H9 (cell line): ENCODE measurements at regions not wholly inside any gene's neighbourhood (a gene's known extent, or its start where the extent isn't known, plus 50 kb on each side); places are given as distances from the start of the nearest gene placed in this dataset.

Experiments
- DNase-seq: peaks from one replicate; pipeline ENCODE4 v3.0.0-alpha.2; 2017
- H2AFZ ChIP-seq: one replicate; pipeline ENCODE4 v1.6.1; 2013; ENCODE audit warnings: mild to moderate bottlenecking, low read length, control low read depth, moderate library complexity
- H2AK5ac ChIP-seq: 2 replicates; pipeline ENCODE4 v1.6.1; 2013; ENCODE audit warnings: low read length, control low read depth, mixed read lengths; ENCODE audit not compliant: insufficient read length
- H2BK120ac ChIP-seq: one replicate; pipeline ENCODE4 v1.6.1; 2013; ENCODE audit warnings: low read depth, mild to moderate bottlenecking, low read length, control low read depth, inconsistent platforms; ENCODE audit not compliant: poor library complexity, severe bottlenecking
- H2BK12ac ChIP-seq: 2 replicates; pipeline ENCODE4 v1.6.1; 2013; ENCODE audit warnings: low read length, control low read depth, mixed read lengths, low read depth; ENCODE audit not compliant: insufficient read length
- H2BK15ac ChIP-seq: 2 replicates; pipeline ENCODE4 v1.6.1; 2013; ENCODE audit warnings: low read depth, low read length, control low read depth
- H2BK20ac ChIP-seq: one replicate; pipeline ENCODE4 v1.6.1; 2013; ENCODE audit warnings: low read depth, mild to moderate bottlenecking, low read length, control low read depth, inconsistent platforms; ENCODE audit not compliant: poor library complexity, severe bottlenecking
- H2BK5ac ChIP-seq: 2 replicates; pipeline ENCODE4 v1.6.1; 2013; ENCODE audit warnings: low read length, control low read depth, mixed read lengths; ENCODE audit not compliant: insufficient read length
- H3K14ac ChIP-seq: 2 replicates; pipeline ENCODE4 v1.6.1; 2013; ENCODE audit warnings: low read length, control low read depth; ENCODE audit not compliant: insufficient read depth
- H3K18ac ChIP-seq: 2 replicates; pipeline ENCODE4 v1.6.1; 2013; ENCODE audit warnings: low read depth, mild to moderate bottlenecking, mixed read lengths, low read length, control low read depth; ENCODE audit not compliant: insufficient read length
- H3K23ac ChIP-seq: 2 replicates; pipeline ENCODE4 v1.6.1; 2013; ENCODE audit warnings: low read length, control low read depth, mixed read lengths, low read depth; ENCODE audit not compliant: insufficient read length
- H3K23me2 ChIP-seq: 2 replicates; pipeline ENCODE4 v1.6.1; 2013; ENCODE audit warnings: low read depth, mild to moderate bottlenecking, mixed read lengths, low read length, control low read depth; ENCODE audit not compliant: insufficient read length, poor library complexity, severe bottlenecking
- H3K27ac ChIP-seq: 2 replicates; pipeline ENCODE4 v1.5.1; 2013; ENCODE audit warnings: low read length, control low read depth, mixed read lengths, low read depth; ENCODE audit not compliant: insufficient read length
- H3K27me3 ChIP-seq: 2 replicates; pipeline ENCODE4 v1.6.1; 2013; ENCODE audit warnings: low read length, control low read depth, inconsistent platforms; ENCODE audit not compliant: insufficient read depth
- H3K4ac ChIP-seq: 2 replicates; pipeline ENCODE4 v1.6.1; 2013; ENCODE audit warnings: low read depth, mild to moderate bottlenecking, control low read depth, inconsistent platforms, low read length, moderate library complexity
- H3K4me1 ChIP-seq: 2 replicates; pipeline ENCODE4 v1.6.1; 2013; ENCODE audit warnings: low read length, control low read depth, inconsistent platforms; ENCODE audit not compliant: insufficient read depth
- H3K4me2 ChIP-seq: 2 replicates; pipeline ENCODE4 v1.6.1; 2013; ENCODE audit warnings: low read length, control low read depth, mixed read lengths; ENCODE audit not compliant: insufficient read length, insufficient read depth
- H3K56ac ChIP-seq: 2 replicates; pipeline ENCODE4 v1.6.1; 2013; ENCODE audit warnings: low read depth, mild to moderate bottlenecking, mixed read lengths, low read length, control low read depth; ENCODE audit not compliant: insufficient read length
- H3K79me1 ChIP-seq: 2 replicates; pipeline ENCODE4 v1.6.1; 2013; ENCODE audit warnings: low read depth, mild to moderate bottlenecking, moderate library complexity, low read length, control low read depth, inconsistent platforms; ENCODE audit not compliant: insufficient read depth, poor library complexity, severe bottlenecking
- H3K79me2 ChIP-seq: 2 replicates; pipeline ENCODE4 v1.6.1; 2013; ENCODE audit warnings: low read length, control low read depth, inconsistent platforms; ENCODE audit not compliant: insufficient read depth
- H3K9ac ChIP-seq: 2 replicates; pipeline ENCODE4 v1.6.1; 2013; ENCODE audit warnings: low read length, control low read depth, mixed read lengths; ENCODE audit not compliant: insufficient read length; ENCODE audit errors: extremely low read depth
- H3K9me3 ChIP-seq: one replicate; pipeline ENCODE4 v1.6.1; 2013; ENCODE audit warnings: low read depth, low read length, inconsistent platforms; ENCODE audit not compliant: control insufficient read depth
- H3T11ph ChIP-seq: one replicate; pipeline ENCODE4 v1.6.1; 2013; ENCODE audit warnings: mild to moderate bottlenecking, low read length, control low read depth, inconsistent platforms
- H4K20me1 ChIP-seq: one replicate; pipeline ENCODE4 v1.6.1; 2013; ENCODE audit not compliant: control insufficient read depth, insufficient read length, insufficient read depth
- H4K5ac ChIP-seq: 2 replicates; pipeline ENCODE4 v1.6.1; 2013; ENCODE audit warnings: low read depth, mild to moderate bottlenecking, mixed read lengths, low read length, control low read depth; ENCODE audit not compliant: insufficient read length
- H4K8ac ChIP-seq: replicated peaks from 2 replicates; pipeline ENCODE4 v1.6.1; 2013; ENCODE audit warnings: low read length, control low read depth, mixed read lengths, low read depth; ENCODE audit not compliant: insufficient read length
- H4K91ac ChIP-seq: 2 replicates; pipeline ENCODE4 v1.6.1; 2013; ENCODE audit warnings: low read depth, mild to moderate bottlenecking, moderate library complexity, mixed read lengths, low read length, control low read depth; ENCODE audit not compliant: insufficient read length
- H3K27ac Mint-ChIP-seq, 3 experiments: 2 replicates in 2 of 3; 3 replicates in 1 of 3; pipeline ENCODE4 v1.8.0; 2020 to 2021; ENCODE audit warnings: mixed read lengths in 3 of 3, mild to moderate bottlenecking in 1 of 3, moderate library complexity in 1 of 3
- H3K27me3 Mint-ChIP-seq: 2 replicates; pipeline ENCODE4 v1.8.0; 2021; ENCODE audit warnings: low read depth, mild to moderate bottlenecking, moderate library complexity, mixed read lengths
- H3K36me3 Mint-ChIP-seq, 3 experiments: 2 replicates in 2 of 3; 3 replicates in 1 of 3; pipeline ENCODE4 v1.8.0; 2020 to 2021; ENCODE audit warnings: low read depth in 3 of 3, mixed read lengths in 3 of 3; ENCODE audit not compliant: insufficient read depth in 1 of 3
- H3K4me1 Mint-ChIP-seq, 2 experiments: 2 replicates each; pipeline ENCODE4 v1.8.0; 2020; ENCODE audit warnings: mixed read lengths in 2 of 2
- H3K4me3 Mint-ChIP-seq, 2 experiments: 2 replicates in 1 of 2; 3 replicates in 1 of 2; pipeline ENCODE4 v1.8.0; 2020 to 2021; ENCODE audit warnings: mild to moderate bottlenecking in 2 of 2, mixed read lengths in 2 of 2, moderate library complexity in 1 of 2
- H3K9me3 Mint-ChIP-seq, 2 experiments: 2 replicates in 1 of 2; 3 replicates in 1 of 2; pipeline ENCODE4 v1.8.0; 2020; ENCODE audit warnings: mild to moderate bottlenecking in 2 of 2, mixed read lengths in 2 of 2, moderate library complexity in 1 of 2
- WGBS: extraction: QIAGEN DNeasy Blood & Tissue Kit; methylation state at CpG from one replicate; pipeline ENCODE4 v1.1.7; 2013; ENCODE audit warnings: missing lambda C conversion rate, low lambda C conversion rate, mixed read lengths; ENCODE audit not compliant: insufficient read length; ENCODE audit errors: extremely low coverage; 5-methylcytosine and 5-hydroxymethylcytosine counted together
- TF ChIP-seq, protein P1 (sequence below): fragments of 200-600 bp; sonication (generic); conservative IDR thresholded peaks from 3 replicates; pipeline ENCODE4 v1.8.0; 2021; ENCODE audit warnings: antibody characterized with exemption, mild to moderate bottlenecking

DNA sequence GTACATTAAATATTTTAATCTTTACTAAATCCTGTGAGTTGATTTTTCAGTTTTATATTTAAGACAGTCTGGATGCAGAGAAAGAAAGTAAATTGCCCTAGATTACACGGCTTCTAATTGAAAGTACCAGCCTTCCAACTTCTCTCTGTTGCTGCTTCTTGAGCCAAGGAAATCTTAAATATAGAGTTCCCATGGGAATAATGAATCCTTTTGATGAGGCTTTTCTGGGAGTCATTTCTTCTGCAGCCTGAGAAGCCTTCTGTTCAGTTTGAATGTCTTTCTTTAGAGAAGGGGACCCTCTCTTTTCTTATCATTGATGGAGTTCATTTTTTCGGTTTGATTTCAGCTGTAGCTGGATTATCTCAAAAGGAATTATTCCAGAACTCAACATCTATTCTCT lies 317.3 kb upstream of the PTPRD start:
- no peaks in the 10 kb centered on the region for H3K79me2 ChIP-seq
- H2BK120ac ChIP-seq, result no peak overlapping the region
- no peak overlapping the region for H3K27ac ChIP-seq
- no peak overlapping the region for H3K4me2 ChIP-seq
- Mint-ChIP-seq H3K4me3 (no peak overlapping the region), H3K4me1 (peaks cover 0 to under 1% of the 10 kb centered on the region in 2 experiments; a peak in 1 of 4 replicates), H3K9me3 (no peaks in the 10 kb centered on the region), H3K27ac (no peak overlapping the region), H3K27me3 (no peaks in the 10 kb centered on the region), H3K36me3 (no peaks in the 10 kb centered on the region)
- H3K23me2 ChIP-seq, result no peaks in the 10 kb centered on the region
- H4K5ac ChIP-seq, result no peak overlapping the region
- no peak overlapping the region for H3K14ac ChIP-seq
- no peaks in the 10 kb centered on the region for H3K79me1 ChIP-seq
- no peak overlapping the region for H3K9ac ChIP-seq
- no peak overlapping the region for H4K8ac ChIP-seq
- no peaks in the 10 kb centered on the region for H3K4me1 ChIP-seq
- H3K18ac ChIP-seq, result no peak overlapping the region
- H2BK5ac ChIP-seq, result no peak overlapping the region
- H2AFZ ChIP-seq, result no peak overlapping the region
- no peak overlapping the region for H2BK20ac ChIP-seq
- no peaks in the 10 kb centered on the region for H3K27me3 ChIP-seq
- no peaks in the 10 kb centered on the region for H4K20me1 ChIP-seq
- WGBS, result no CpG with 5 or more reads among the region's 2 CpGs
- no peak overlapping the region for H2BK12ac ChIP-seq
- no peak overlapping the region for H2BK15ac ChIP-seq
- H3K23ac ChIP-seq, result no peak overlapping the region
- no peak overlapping the region for H3T11ph ChIP-seq
- no peak overlapping the region for H3K56ac ChIP-seq
- no peak overlapping the region for H3K4ac ChIP-seq
- H3K9me3 ChIP-seq, result no peaks in the 10 kb centered on the region
- DNase-seq, result no peak
- H4K91ac ChIP-seq, result no peak overlapping the region
- TF ChIP-seq, protein P1, sequence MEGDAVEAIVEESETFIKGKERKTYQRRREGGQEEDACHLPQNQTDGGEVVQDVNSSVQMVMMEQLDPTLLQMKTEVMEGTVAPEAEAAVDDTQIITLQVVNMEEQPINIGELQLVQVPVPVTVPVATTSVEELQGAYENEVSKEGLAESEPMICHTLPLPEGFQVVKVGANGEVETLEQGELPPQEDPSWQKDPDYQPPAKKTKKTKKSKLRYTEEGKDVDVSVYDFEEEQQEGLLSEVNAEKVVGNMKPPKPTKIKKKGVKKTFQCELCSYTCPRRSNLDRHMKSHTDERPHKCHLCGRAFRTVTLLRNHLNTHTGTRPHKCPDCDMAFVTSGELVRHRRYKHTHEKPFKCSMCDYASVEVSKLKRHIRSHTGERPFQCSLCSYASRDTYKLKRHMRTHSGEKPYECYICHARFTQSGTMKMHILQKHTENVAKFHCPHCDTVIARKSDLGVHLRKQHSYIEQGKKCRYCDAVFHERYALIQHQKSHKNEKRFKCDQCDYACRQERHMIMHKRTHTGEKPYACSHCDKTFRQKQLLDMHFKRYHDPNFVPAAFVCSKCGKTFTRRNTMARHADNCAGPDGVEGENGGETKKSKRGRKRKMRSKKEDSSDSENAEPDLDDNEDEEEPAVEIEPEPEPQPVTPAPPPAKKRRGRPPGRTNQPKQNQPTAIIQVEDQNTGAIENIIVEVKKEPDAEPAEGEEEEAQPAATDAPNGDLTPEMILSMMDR, result no peak
- no peak overlapping the region for H2AK5ac ChIP-seq
